ENCODE measurements at regions not wholly inside any gene's neighbourhood (a gene's known extent, or its start where the extent isn't known, plus 50 kb on each side); places are given as distances from the start of the nearest gene placed in this dataset.

- Histone ChIP-seq H3K4me3 (ENCODE audit: low read depth in 1 of 3, low read length in 3 of 3) (no peak overlapping the region), H3K27ac (ENCODE audit: low read depth in 1 of 3, low read length in 2 of 3) (no peak overlapping the region), H3K27me3 (ENCODE audit: control insufficient read depth in 3 of 3, insufficient read depth in 3 of 3, low read length in 3 of 3) (no peaks in the 10 kb centered on the region), H3K4me1 (ENCODE audit: control insufficient read depth in 3 of 3, insufficient read depth in 2 of 3, low read depth in 1 of 3, low read length in 2 of 3) (no peaks in the 10 kb centered on the region), H3K36me3 (ENCODE audit: control insufficient read depth in 3 of 3, insufficient read depth in 2 of 3, low read depth in 1 of 3, low read length in 3 of 3) (no peaks in the 10 kb centered on the region), H3K9me3 (ENCODE audit: control insufficient read depth in 2 of 2, insufficient read depth in 1 of 2, low read depth in 1 of 2, low read length in 1 of 2) (no peaks in the 10 kb centered on the region)
- FAIRE-seq (peak; percentile 70), DNase-seq (no peak)
Measured at GRCh38 chr9:103431809-103432208, 436.7 kb downstream of the CYLC2 start.

GRCh38 chr9:103444176-103444575, 449.0 kb downstream of the CYLC2 start:
- Histone ChIP-seq H3K4me1 (ENCODE audit: control insufficient read depth in 3 of 3, insufficient read depth in 2 of 3, low read depth in 1 of 3, low read length in 2 of 3) (no peaks in the 10 kb centered on the region), H3K4me3 (ENCODE audit: low read depth in 1 of 3, low read length in 3 of 3) (no peak overlapping the region), H3K9me3 (ENCODE audit: control insufficient read depth in 2 of 2, insufficient read depth in 1 of 2, low read depth in 1 of 2, low read length in 1 of 2) (peaks cover 0 to 3% of the 10 kb centered on the region in 2 donors), H3K27ac (ENCODE audit: low read depth in 1 of 3, low read length in 2 of 3) (no peak overlapping the region), H3K36me3 (ENCODE audit: control insufficient read depth in 3 of 3, insufficient read depth in 2 of 3, low read depth in 1 of 3, low read length in 3 of 3) (no peaks in the 10 kb centered on the region), H3K27me3 (ENCODE audit: control insufficient read depth in 3 of 3, insufficient read depth in 3 of 3, low read length in 3 of 3) (no peaks in the 10 kb centered on the region)
- DNase-seq, result no peak
- WGBS, 3 donors, result 60 to 64% (median 63%) methylated on average over 2 of the region's 2 CpGs
- no peak for FAIRE-seq

GRCh38 chr9:103458826-103459225, 463.7 kb downstream of the CYLC2 start:
- WGBS, 3 donors, result 87 to 93% (median 88%) methylated on average over 2 of the region's 2 CpGs
- FAIRE-seq (no peak), DNase-seq (no peak)

GRCh38 chr9:103471241-103471640, 476.1 kb downstream of the CYLC2 start:
- WGBS, 3 donors, result 76 to 81% (median 81%) methylated on average over 5 of the region's 5 CpGs
- Histone ChIP-seq H3K4me1 (ENCODE audit: control insufficient read depth in 3 of 3, insufficient read depth in 2 of 3, low read depth in 1 of 3, low read length in 2 of 3) (no peaks in the 10 kb centered on the region), H3K27ac (ENCODE audit: low read depth in 1 of 3, low read length in 2 of 3) (no peak overlapping the region), H3K36me3 (ENCODE audit: control insufficient read depth in 3 of 3, insufficient read depth in 2 of 3, low read depth in 1 of 3, low read length in 3 of 3) (no peaks in the 10 kb centered on the region), H3K9me3 (ENCODE audit: control insufficient read depth in 2 of 2, insufficient read depth in 1 of 2, low read depth in 1 of 2, low read length in 1 of 2) (peaks cover 0 to 11% of the 10 kb centered on the region in 2 donors), H3K27me3 (ENCODE audit: control insufficient read depth in 3 of 3, insufficient read depth in 3 of 3, low read length in 3 of 3) (no peaks in the 10 kb centered on the region), H3K4me3 (ENCODE audit: low read depth in 1 of 3, low read length in 3 of 3) (no peak overlapping the region)
- DNase-seq (no peak), FAIRE-seq (no peak)

More at GRCh38 chr9:103458826-103459225, 463.7 kb downstream of the CYLC2 start:
- Histone ChIP-seq H3K9me3 (ENCODE audit: control insufficient read depth in 2 of 2, insufficient read depth in 1 of 2, low read depth in 1 of 2, low read length in 1 of 2) (peaks cover 0 to under 1% of the 10 kb centered on the region in 2 donors), H3K36me3 (ENCODE audit: control insufficient read depth in 3 of 3, insufficient read depth in 2 of 3, low read depth in 1 of 3, low read length in 3 of 3) (no peaks in the 10 kb centered on the region), H3K4me3 (ENCODE audit: low read depth in 1 of 3, low read length in 3 of 3) (no peak overlapping the region), H3K4me1 (ENCODE audit: control insufficient read depth in 3 of 3, insufficient read depth in 2 of 3, low read depth in 1 of 3, low read length in 2 of 3) (no peaks in the 10 kb centered on the region), H3K27ac (ENCODE audit: low read depth in 1 of 3, low read length in 2 of 3) (no peak overlapping the region), H3K27me3 (ENCODE audit: control insufficient read depth in 3 of 3, insufficient read depth in 3 of 3, low read length in 3 of 3) (no peaks in the 10 kb centered on the region)

GRCh38 chr9:103474156-103474555, 479.0 kb downstream of the CYLC2 start:
- no peaks in the 10 kb centered on the region for H3K36me3 ChIP-seq (ENCODE audit: control insufficient read depth in 3 of 3, insufficient read depth in 2 of 3, low read depth in 1 of 3, low read length in 3 of 3)
- H3K9me3 ChIP-seq (ENCODE audit: control insufficient read depth in 2 of 2, insufficient read depth in 1 of 2, low read depth in 1 of 2, low read length in 1 of 2), result peaks cover 0 to 11% of the 10 kb centered on the region in 2 donors
- no peaks in the 10 kb centered on the region for H3K4me1 ChIP-seq (ENCODE audit: control insufficient read depth in 3 of 3, insufficient read depth in 2 of 3, low read depth in 1 of 3, low read length in 2 of 3)
- H3K27ac ChIP-seq (ENCODE audit: low read depth in 1 of 3, low read length in 2 of 3), result no peak overlapping the region
- no peaks in the 10 kb centered on the region for H3K27me3 ChIP-seq (ENCODE audit: control insufficient read depth in 3 of 3, insufficient read depth in 3 of 3, low read length in 3 of 3)
- no peak for FAIRE-seq
- no peak overlapping the region for H3K4me3 ChIP-seq (ENCODE audit: low read depth in 1 of 3, low read length in 3 of 3)
- WGBS, 3 donors, result 77 to 86% (median 82%) methylated on average over 1 of the region's 1 CpG
- no peak for DNase-seq

GRCh38 chr9:103483471-103484096, 488.5 kb downstream of the CYLC2 start:
- DNase-seq, result no peak
- no peaks in the 10 kb centered on the region for H3K36me3 ChIP-seq (ENCODE audit: control insufficient read depth in 3 of 3, insufficient read depth in 2 of 3, low read depth in 1 of 3, low read length in 3 of 3)
- peaks cover 0 to 11% of the 10 kb centered on the region in 2 donors for H3K9me3 ChIP-seq (ENCODE audit: control insufficient read depth in 2 of 2, insufficient read depth in 1 of 2, low read depth in 1 of 2, low read length in 1 of 2)
- no peak overlapping the region for H3K27ac ChIP-seq (ENCODE audit: low read depth in 1 of 3, low read length in 2 of 3)
- no peaks in the 10 kb centered on the region for H3K4me1 ChIP-seq (ENCODE audit: control insufficient read depth in 3 of 3, insufficient read depth in 2 of 3, low read depth in 1 of 3, low read length in 2 of 3)
- H3K4me3 ChIP-seq (ENCODE audit: low read depth in 1 of 3, low read length in 3 of 3), result no peak overlapping the region
- no peaks in the 10 kb centered on the region for H3K27me3 ChIP-seq (ENCODE audit: control insufficient read depth in 3 of 3, insufficient read depth in 3 of 3, low read length in 3 of 3)
- FAIRE-seq, result no peak
- WGBS, 3 donors, result 89 to 93% (median 93%) methylated on average over 29 of the region's 29 CpGs

- peaks cover 0 to 11% of the 10 kb centered on the region in 2 donors for H3K9me3 ChIP-seq (ENCODE audit: control insufficient read depth in 2 of 2, insufficient read depth in 1 of 2, low read depth in 1 of 2, low read length in 1 of 2)
- H3K27me3 ChIP-seq (ENCODE audit: control insufficient read depth in 3 of 3, insufficient read depth in 3 of 3, low read length in 3 of 3), result no peaks in the 10 kb centered on the region
- WGBS, 3 donors, result 47 to 58% (median 49%) methylated on average over 3 of the region's 3 CpGs
- no peak for FAIRE-seq
- DNase-seq, result no peak
- H3K4me1 ChIP-seq (ENCODE audit: control insufficient read depth in 3 of 3, insufficient read depth in 2 of 3, low read depth in 1 of 3, low read length in 2 of 3), result no peaks in the 10 kb centered on the region
- H3K36me3 ChIP-seq (ENCODE audit: control insufficient read depth in 3 of 3, insufficient read depth in 2 of 3, low read depth in 1 of 3, low read length in 3 of 3), result no peaks in the 10 kb centered on the region
- no peak overlapping the region for H3K27ac ChIP-seq (ENCODE audit: low read depth in 1 of 3, low read length in 2 of 3)
- no peak overlapping the region for H3K4me3 ChIP-seq (ENCODE audit: low read depth in 1 of 3, low read length in 3 of 3)
Measured at GRCh38 chr9:103485138-103485537, 490.0 kb downstream of the CYLC2 start.

GRCh38 chr9:103514767-103515166, 519.6 kb downstream of the CYLC2 start:
- Histone ChIP-seq H3K27ac (ENCODE audit: low read depth in 1 of 3, low read length in 2 of 3) (no peak overlapping the region), H3K27me3 (ENCODE audit: control insufficient read depth in 3 of 3, insufficient read depth in 3 of 3, low read length in 3 of 3) (no peaks in the 10 kb centered on the region), H3K4me3 (ENCODE audit: low read depth in 1 of 3, low read length in 3 of 3) (no peak overlapping the region), H3K36me3 (ENCODE audit: control insufficient read depth in 3 of 3, insufficient read depth in 2 of 3, low read depth in 1 of 3, low read length in 3 of 3) (no peaks in the 10 kb centered on the region), H3K9me3 (ENCODE audit: control insufficient read depth in 2 of 2, insufficient read depth in 1 of 2, low read depth in 1 of 2, low read length in 1 of 2) (peaks cover 0 to 4% of the 10 kb centered on the region in 2 donors), H3K4me1 (ENCODE audit: control insufficient read depth in 3 of 3, insufficient read depth in 2 of 3, low read depth in 1 of 3, low read length in 2 of 3) (no peaks in the 10 kb centered on the region)
- FAIRE-seq (no peak), DNase-seq (no peak)
- WGBS, 3 donors, result 95 to 98% (median 96%) methylated on average over 9 of the region's 9 CpGs

GRCh38 chr9:103522409-103522808, 527.3 kb downstream of the CYLC2 start:
- Histone ChIP-seq H3K9me3 (ENCODE audit: control insufficient read depth in 2 of 2, insufficient read depth in 1 of 2, low read depth in 1 of 2, low read length in 1 of 2) (no peaks in the 10 kb centered on the region), H3K4me3 (ENCODE audit: low read depth in 1 of 3, low read length in 3 of 3) (no peak overlapping the region), H3K27me3 (ENCODE audit: control insufficient read depth in 3 of 3, insufficient read depth in 3 of 3, low read length in 3 of 3) (no peaks in the 10 kb centered on the region), H3K4me1 (ENCODE audit: control insufficient read depth in 3 of 3, insufficient read depth in 2 of 3, low read depth in 1 of 3, low read length in 2 of 3) (no peaks in the 10 kb centered on the region), H3K36me3 (ENCODE audit: control insufficient read depth in 3 of 3, insufficient read depth in 2 of 3, low read depth in 1 of 3, low read length in 3 of 3) (no peaks in the 10 kb centered on the region), H3K27ac (ENCODE audit: low read depth in 1 of 3, low read length in 2 of 3) (no peak overlapping the region)
- FAIRE-seq (peak; percentile 91), DNase-seq (no peak)
- 87 to 93% (median 92%) methylated on average over 3 of the region's 3 CpGs for WGBS, 3 donors
